ENCODE measurements at regions not wholly inside any gene's neighbourhood (a gene's known extent, or its start where the extent isn't known, plus 50 kb on each side); places are given as distances from the start of the nearest gene placed in this dataset.

DNA sequence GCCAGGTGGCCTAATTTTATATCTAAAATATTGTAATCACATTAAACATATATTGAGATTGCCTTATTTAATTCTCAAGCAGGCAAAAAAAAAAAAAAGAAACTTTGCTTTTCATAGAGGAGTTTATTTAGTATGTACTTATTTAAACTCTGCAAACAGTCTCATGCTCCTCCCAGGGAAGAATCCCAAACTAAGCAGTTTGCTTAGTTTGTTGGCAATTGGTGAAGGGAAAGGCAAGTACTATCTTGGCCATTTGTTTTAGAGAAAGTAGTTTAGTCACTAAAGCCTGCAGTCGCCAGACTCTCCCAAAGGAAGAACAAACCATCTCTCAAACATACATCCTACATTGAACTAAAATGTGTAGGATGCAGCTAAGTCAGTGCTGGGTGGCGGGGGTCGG lies 226.8 kb downstream of the CDC14C start:
- H3K4me1 ChIP-seq, result no peaks in the 10 kb centered on the region
- TF ChIP-seq, protein P1, sequence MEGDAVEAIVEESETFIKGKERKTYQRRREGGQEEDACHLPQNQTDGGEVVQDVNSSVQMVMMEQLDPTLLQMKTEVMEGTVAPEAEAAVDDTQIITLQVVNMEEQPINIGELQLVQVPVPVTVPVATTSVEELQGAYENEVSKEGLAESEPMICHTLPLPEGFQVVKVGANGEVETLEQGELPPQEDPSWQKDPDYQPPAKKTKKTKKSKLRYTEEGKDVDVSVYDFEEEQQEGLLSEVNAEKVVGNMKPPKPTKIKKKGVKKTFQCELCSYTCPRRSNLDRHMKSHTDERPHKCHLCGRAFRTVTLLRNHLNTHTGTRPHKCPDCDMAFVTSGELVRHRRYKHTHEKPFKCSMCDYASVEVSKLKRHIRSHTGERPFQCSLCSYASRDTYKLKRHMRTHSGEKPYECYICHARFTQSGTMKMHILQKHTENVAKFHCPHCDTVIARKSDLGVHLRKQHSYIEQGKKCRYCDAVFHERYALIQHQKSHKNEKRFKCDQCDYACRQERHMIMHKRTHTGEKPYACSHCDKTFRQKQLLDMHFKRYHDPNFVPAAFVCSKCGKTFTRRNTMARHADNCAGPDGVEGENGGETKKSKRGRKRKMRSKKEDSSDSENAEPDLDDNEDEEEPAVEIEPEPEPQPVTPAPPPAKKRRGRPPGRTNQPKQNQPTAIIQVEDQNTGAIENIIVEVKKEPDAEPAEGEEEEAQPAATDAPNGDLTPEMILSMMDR (IDR thresholded peaks at IDR 0.05), result no peak
- no peak for TF ChIP-seq POLR2A (IDR thresholded peaks at IDR 0.05)
- no peak for TF ChIP-seq EP300 (IDR thresholded peaks at IDR 0.05)
- H3K27ac ChIP-seq, result no peak overlapping the region
- WGBS, 2 donors, result 72 to 74% methylated on average over 3 of the region's 3 CpGs
- no peaks in the 10 kb centered on the region for H3K27me3 ChIP-seq
- H3K4me3 ChIP-seq, result no peak overlapping the region
- no peaks in the 10 kb centered on the region for H3K9me3 ChIP-seq
- H3K36me3 ChIP-seq, result no peaks in the 10 kb centered on the region
- DNase-seq (ENCODE audit: low spot score in 2 of 2), result no peak

DNA sequence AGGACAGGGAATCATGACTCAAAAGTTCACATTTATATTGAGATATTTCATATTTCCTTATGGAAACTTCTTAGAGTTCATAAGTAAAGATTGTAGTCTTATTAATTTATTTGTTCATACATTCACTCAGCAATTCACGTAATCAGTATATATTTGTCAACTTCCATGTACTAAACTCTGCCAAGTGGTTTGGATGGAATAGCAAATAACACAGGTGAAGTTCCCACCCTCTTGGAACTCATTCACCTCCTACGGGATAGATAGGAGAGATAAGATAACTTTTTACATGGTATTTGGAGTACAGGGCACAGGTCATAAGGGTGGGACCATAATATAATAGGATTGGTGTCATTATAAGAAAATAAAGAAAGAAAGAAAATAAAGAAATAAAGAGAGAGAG lies 234.0 kb downstream of the CDC14C start:
- TF ChIP-seq EP300 (IDR thresholded peaks at IDR 0.05) (no peak), POLR2A (IDR thresholded peaks at IDR 0.05) (no peak)
- TF ChIP-seq, protein P1 (IDR thresholded peaks at IDR 0.05), result no peak
- no peak for DNase-seq (ENCODE audit: low spot score in 2 of 2)

DNA sequence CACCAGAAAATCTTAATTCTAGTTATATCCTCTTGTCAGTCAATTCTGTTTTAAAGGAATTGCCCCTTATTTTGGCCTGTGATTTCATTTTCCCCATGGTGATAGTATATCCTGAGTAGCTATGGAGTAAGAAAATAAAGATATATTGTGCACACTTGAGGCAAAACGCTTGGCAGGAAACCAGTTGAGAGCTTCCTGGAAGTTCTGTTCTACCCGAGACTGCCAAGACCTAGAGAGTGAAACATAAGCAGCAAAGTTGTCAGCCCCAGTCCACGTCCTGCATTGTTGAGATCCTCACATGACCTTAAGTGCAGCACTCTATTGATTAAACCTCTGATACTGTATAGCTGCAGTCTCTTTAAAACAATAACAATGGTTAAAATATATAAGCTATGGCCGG lies 235.2 kb downstream of the CDC14C start:
- H3K36me3 ChIP-seq, result no peaks in the 10 kb centered on the region

More for the DNA sequence above, 234.0 kb downstream of the CDC14C start:
- H3K4me1 ChIP-seq, result no peaks in the 10 kb centered on the region
- H3K36me3 ChIP-seq, result no peaks in the 10 kb centered on the region
- no peaks in the 10 kb centered on the region for H3K27me3 ChIP-seq
- no peak overlapping the region for H3K27ac ChIP-seq
- H3K4me3 ChIP-seq, result no peak overlapping the region
- no peaks in the 10 kb centered on the region for H3K9me3 ChIP-seq
- 76 to 81% methylated on average over 2 of the region's 2 CpGs for WGBS, 2 donors

DNA sequence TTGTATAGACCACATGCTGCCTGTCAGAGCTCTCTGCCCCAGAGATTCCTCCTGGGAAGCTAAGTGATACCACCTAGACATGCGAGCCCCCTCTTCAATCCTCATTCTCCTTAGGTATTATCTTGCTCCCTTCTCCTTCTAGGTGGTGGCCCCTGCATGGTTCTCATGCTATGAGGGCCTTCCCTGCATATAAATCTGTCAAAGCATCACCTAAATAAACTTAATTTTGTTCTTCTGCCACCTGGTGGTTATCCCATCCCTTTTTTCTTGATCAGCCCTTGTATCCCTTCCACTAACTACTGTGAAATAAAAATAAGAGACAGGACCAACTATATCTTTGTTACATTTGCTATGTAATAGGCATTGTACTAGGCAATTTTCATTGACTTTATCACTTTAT lies 242.1 kb downstream of the CDC14C start:
- H3K27ac ChIP-seq, result no peak overlapping the region
- WGBS, 2 donors, result 86 to 91% methylated on average over 1 of the region's 1 CpG
- H3K4me1 ChIP-seq, result no peaks in the 10 kb centered on the region
- TF ChIP-seq POLR2A (IDR thresholded peaks at IDR 0.05), result no peak
- H3K27me3 ChIP-seq, result no peaks in the 10 kb centered on the region
- H3K4me3 ChIP-seq, result no peak overlapping the region
- DNase-seq (ENCODE audit: low spot score in 2 of 2), result no peak
- no peaks in the 10 kb centered on the region for H3K36me3 ChIP-seq
- no peaks in the 10 kb centered on the region for H3K9me3 ChIP-seq

More for the DNA sequence above, 235.2 kb downstream of the CDC14C start:
- no peaks in the 10 kb centered on the region for H3K4me1 ChIP-seq
- no peaks in the 10 kb centered on the region for H3K27me3 ChIP-seq
- DNase-seq (ENCODE audit: low spot score in 2 of 2), result no peak
- H3K9me3 ChIP-seq, result no peaks in the 10 kb centered on the region
- H3K27ac ChIP-seq, result no peak overlapping the region
- WGBS, 2 donors, result 52 to 55% methylated on average over 4 of the region's 4 CpGs
- H3K4me3 ChIP-seq, result no peak overlapping the region
- TF ChIP-seq, protein P1 (IDR thresholded peaks at IDR 0.05), result no peak
- no peak for TF ChIP-seq POLR2A (IDR thresholded peaks at IDR 0.05)
- no peak for TF ChIP-seq EP300 (IDR thresholded peaks at IDR 0.05)

DNA sequence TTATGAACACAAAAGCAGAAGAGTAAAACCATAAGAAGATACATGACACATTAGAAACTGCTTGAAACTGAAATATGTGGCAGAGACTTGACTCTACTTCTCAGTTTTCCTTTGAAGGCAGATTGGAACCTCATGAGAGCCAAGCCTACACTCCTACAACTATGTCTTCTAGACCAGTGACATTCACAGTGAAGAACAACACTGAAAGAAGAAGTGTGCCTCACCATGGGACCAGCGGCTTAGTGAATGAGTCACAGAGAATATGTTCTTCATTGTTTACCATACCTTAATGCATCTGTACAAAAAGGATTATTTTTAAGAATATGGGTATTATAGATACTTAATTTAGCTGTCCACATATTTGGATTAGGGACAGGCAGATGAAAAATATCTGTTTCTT lies 248.3 kb downstream of the CDC14C start:
- WGBS, 2 donors, result 82 to 85% methylated on average over 1 of the region's 1 CpG
- Histone ChIP-seq H3K36me3 (no peaks in the 10 kb centered on the region), H3K4me3 (no peak overlapping the region), H3K4me1 (no peaks in the 10 kb centered on the region), H3K27me3 (no peaks in the 10 kb centered on the region), H3K27ac (no peak overlapping the region), H3K9me3 (no peaks in the 10 kb centered on the region)
- TF ChIP-seq EP300 (IDR thresholded peaks at IDR 0.05), result no peak
- TF ChIP-seq POLR2A (IDR thresholded peaks at IDR 0.05), result no peak
- TF ChIP-seq, protein P1 (IDR thresholded peaks at IDR 0.05), result no peak
- DNase-seq (ENCODE audit: low spot score in 2 of 2), result no peak

DNA sequence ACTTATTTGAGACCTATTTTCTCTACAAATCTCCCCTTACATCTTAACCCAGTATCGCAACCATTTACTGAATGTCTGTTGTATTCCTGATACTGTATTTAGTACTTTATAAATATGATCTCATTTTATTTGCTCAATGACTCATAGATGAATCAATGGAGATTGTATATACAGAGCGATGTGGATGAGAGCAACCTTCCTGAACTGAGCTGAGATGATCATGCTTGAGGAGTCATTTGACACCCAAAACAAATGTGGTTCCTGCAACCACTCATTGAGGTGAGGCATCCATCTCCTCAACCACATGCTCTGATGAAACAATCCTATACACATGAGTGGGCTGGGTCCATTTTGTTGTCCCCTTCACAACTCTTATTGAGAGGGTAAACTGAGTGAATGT lies 250.0 kb downstream of the CDC14C start:
- no peaks in the 10 kb centered on the region for H3K36me3 ChIP-seq
- no peak for DNase-seq (ENCODE audit: low spot score in 2 of 2)
- no peaks in the 10 kb centered on the region for H3K9me3 ChIP-seq
- H3K4me1 ChIP-seq, result no peaks in the 10 kb centered on the region
- H3K27me3 ChIP-seq, result no peaks in the 10 kb centered on the region
- H3K4me3 ChIP-seq, result no peak overlapping the region
- H3K27ac ChIP-seq, result no peak overlapping the region
- no peak for TF ChIP-seq EP300 (IDR thresholded peaks at IDR 0.05)
- WGBS, 2 donors, result 83 to 89% methylated on average over 2 of the region's 2 CpGs
